Progenitor cell of endocrine pancreas (in vitro differentiated cells): ENCODE measurements at regions not wholly inside any gene's neighbourhood (a gene's known extent, or its start where the extent isn't known, plus 50 kb on each side); places are given as distances from the start of the nearest gene placed in this dataset.
"Not testable (repeated sequence)": the region's sequence is repeated elsewhere in the genome, so short reads cannot be mapped to it uniquely, and the experiment has no call there.

Source experiments
- DNase-seq: peaks from one replicate; pipeline ENCODE4 v3.0.0; 2021; ENCODE audit warnings: low spot score; ENCODE audit not compliant: unreplicated experiment
- H3K27ac Mint-ChIP-seq: 2 replicates; pipeline ENCODE4 v1.8.0; 2021; ENCODE audit warnings: mild to moderate bottlenecking, moderate library complexity, mixed read lengths
- H3K27me3 Mint-ChIP-seq: 2 replicates; pipeline ENCODE4 v1.8.0; 2021; ENCODE audit warnings: mixed read lengths
- H3K36me3 Mint-ChIP-seq: 2 replicates; pipeline ENCODE4 v1.8.0; 2022; ENCODE audit warnings: mixed read lengths; ENCODE audit not compliant: insufficient read depth
- H3K4me1 Mint-ChIP-seq: 2 replicates; pipeline ENCODE4 v1.8.0; 2021; ENCODE audit warnings: low read depth, mixed read lengths
- H3K4me3 Mint-ChIP-seq: 2 replicates; pipeline ENCODE4 v1.8.0; 2021; ENCODE audit warnings: low read depth, mild to moderate bottlenecking, moderate library complexity, mixed read lengths
- H3K9me3 Mint-ChIP-seq: 2 replicates; pipeline ENCODE4 v1.8.0; 2021; ENCODE audit warnings: low read depth, mixed read lengths
- TF ChIP-seq, protein P1 (sequence below): fragments of 200-600 bp; sonication (generic); IDR thresholded peaks from one replicate; pipeline ENCODE4 v1.5.0; 2021; ENCODE audit warnings: antibody characterized with exemption, mild to moderate bottlenecking; ENCODE audit not compliant: unreplicated experiment

GRCh38 chr7:79778786-79779770 lies 325.6 kb upstream of the MAGI2 start:
- no peak overlapping the region for H3K27ac Mint-ChIP-seq
- DNase-seq = no peak
- peaks cover 12% of the 10 kb centered on the region for H3K4me1 Mint-ChIP-seq
- H3K36me3 Mint-ChIP-seq = no peaks in the 10 kb centered on the region
- H3K4me3 Mint-ChIP-seq = no peak overlapping the region
- peaks cover 6% of the 10 kb centered on the region for H3K9me3 Mint-ChIP-seq
- TF ChIP-seq, protein P1, sequence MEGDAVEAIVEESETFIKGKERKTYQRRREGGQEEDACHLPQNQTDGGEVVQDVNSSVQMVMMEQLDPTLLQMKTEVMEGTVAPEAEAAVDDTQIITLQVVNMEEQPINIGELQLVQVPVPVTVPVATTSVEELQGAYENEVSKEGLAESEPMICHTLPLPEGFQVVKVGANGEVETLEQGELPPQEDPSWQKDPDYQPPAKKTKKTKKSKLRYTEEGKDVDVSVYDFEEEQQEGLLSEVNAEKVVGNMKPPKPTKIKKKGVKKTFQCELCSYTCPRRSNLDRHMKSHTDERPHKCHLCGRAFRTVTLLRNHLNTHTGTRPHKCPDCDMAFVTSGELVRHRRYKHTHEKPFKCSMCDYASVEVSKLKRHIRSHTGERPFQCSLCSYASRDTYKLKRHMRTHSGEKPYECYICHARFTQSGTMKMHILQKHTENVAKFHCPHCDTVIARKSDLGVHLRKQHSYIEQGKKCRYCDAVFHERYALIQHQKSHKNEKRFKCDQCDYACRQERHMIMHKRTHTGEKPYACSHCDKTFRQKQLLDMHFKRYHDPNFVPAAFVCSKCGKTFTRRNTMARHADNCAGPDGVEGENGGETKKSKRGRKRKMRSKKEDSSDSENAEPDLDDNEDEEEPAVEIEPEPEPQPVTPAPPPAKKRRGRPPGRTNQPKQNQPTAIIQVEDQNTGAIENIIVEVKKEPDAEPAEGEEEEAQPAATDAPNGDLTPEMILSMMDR = no peak
- H3K27me3 Mint-ChIP-seq = no peaks in the 10 kb centered on the region

GRCh38 chr7:79775911-79776310 lies 322.4 kb upstream of the MAGI2 start:
- TF ChIP-seq, protein P1 = no peak
- Mint-ChIP-seq H3K4me3 (no peak overlapping the region), H3K4me1 (peaks cover 8% of the 10 kb centered on the region), H3K27me3 (no peaks in the 10 kb centered on the region), H3K27ac (no peak overlapping the region), H3K9me3 (no peaks in the 10 kb centered on the region), H3K36me3 (no peaks in the 10 kb centered on the region)
- DNase-seq = no peak

- TF ChIP-seq, protein P1 = no peak
- Mint-ChIP-seq H3K4me1 (peaks cover 8% of the 10 kb centered on the region), H3K27ac (no peak overlapping the region), H3K4me3 (no peak overlapping the region), H3K9me3 (no peaks in the 10 kb centered on the region), H3K27me3 (no peaks in the 10 kb centered on the region), H3K36me3 (no peaks in the 10 kb centered on the region)
- DNase-seq = no peak
These were observed 320.7 kb upstream of the MAGI2 start for GRCh38 chr7:79774150-79774549.

DNA sequence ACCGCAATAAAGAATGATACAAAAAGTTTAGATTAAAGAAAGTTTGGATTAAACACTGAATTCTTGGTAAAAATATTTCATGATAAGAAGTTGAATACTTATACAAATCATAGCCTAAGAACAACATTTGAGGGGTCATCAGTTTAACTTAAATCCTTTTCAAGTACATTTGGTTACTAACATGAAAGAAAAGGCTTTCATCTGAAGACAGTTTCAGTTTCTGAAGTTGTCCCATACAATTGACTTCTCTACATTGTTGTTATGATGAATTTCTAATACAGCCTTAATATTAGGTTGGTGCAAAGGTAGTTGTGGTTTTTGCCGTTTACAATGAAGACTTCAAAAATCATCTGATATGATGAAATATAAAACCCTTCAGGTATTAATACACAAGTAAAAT lies 317.5 kb upstream of the MAGI2 start:
- H3K4me1 Mint-ChIP-seq = no peaks in the 10 kb centered on the region
- no peak overlapping the region for H3K4me3 Mint-ChIP-seq
- TF ChIP-seq, protein P1 = no peak
- no peaks in the 10 kb centered on the region for H3K27me3 Mint-ChIP-seq
- H3K36me3 Mint-ChIP-seq = no peaks in the 10 kb centered on the region
- DNase-seq = no peak
- H3K27ac Mint-ChIP-seq = no peak overlapping the region
- no peaks in the 10 kb centered on the region for H3K9me3 Mint-ChIP-seq

GRCh38 chr7:79770063-79770462 lies 316.6 kb upstream of the MAGI2 start:
- Mint-ChIP-seq H3K27ac (no peak overlapping the region), H3K36me3 (no peaks in the 10 kb centered on the region), H3K4me3 (no peak overlapping the region), H3K9me3 (peaks cover 4% of the 10 kb centered on the region), H3K4me1 (no peaks in the 10 kb centered on the region), H3K27me3 (no peaks in the 10 kb centered on the region)
- DNase-seq = no peak
- TF ChIP-seq, protein P1 = no peak

DNA sequence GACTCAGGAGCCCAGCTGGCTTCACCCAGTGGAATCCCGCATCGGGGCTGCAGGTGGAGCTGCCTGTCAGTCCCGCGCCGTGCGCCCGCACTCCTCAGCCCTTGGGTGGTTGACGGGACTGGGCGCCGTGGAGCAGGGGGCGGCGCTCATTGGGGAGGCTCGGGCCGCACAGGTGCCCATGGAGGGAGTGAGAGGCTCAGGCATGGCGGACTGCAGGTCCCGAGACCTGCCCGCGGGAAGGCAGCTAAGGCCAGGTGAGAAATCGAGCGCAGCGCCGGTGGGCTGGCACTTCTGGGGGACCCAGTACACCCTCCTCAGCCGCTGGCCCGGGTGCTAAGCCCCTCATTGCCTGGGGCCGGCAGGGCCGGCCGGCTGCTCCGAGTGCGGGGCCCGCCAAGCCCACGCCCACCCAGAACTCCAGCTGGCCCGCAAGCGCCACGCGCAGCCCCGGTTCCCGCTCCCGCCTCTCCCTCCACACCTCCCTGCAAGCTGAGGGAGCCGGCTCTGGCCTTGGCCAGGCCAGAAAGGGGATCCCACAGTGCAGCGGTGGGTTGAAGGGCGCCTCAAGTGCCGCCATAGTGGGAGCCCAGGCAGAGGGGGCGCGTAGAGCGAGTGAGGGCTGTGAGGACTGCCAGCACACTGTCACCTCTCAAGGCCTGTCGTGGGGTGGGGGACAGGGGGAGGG lies 314.6 kb upstream of the MAGI2 start:
- not testable (repeated sequence) for H3K27ac Mint-ChIP-seq, H3K4me3 Mint-ChIP-seq, H3K36me3 Mint-ChIP-seq, DNase-seq, H3K4me1 Mint-ChIP-seq, H3K27me3 Mint-ChIP-seq, H3K9me3 Mint-ChIP-seq

- not testable (repeated sequence) for H3K4me1 Mint-ChIP-seq, H3K4me3 Mint-ChIP-seq, H3K27me3 Mint-ChIP-seq, DNase-seq, H3K9me3 Mint-ChIP-seq, H3K36me3 Mint-ChIP-seq, H3K27ac Mint-ChIP-seq
These were observed 313.7 kb upstream of the MAGI2 start for GRCh38 chr7:79767192-79767591.
